ENCODE measurements at regions not wholly inside any gene's neighbourhood (a gene's known extent, or its start where the extent isn't known, plus 50 kb on each side); places are given as distances from the start of the nearest gene placed in this dataset.
"Not testable (repeated sequence)": the region's sequence is repeated elsewhere in the genome, so short reads cannot be mapped to it uniquely, and the experiment has no call there.

GRCh38 chr4:116628598-116628997 lies 456.8 kb downstream of the TRAM1L1 start:
- H3K4me1 ChIP-seq (ENCODE audit: control insufficient read depth, insufficient read depth, low read length): no peaks in the 10 kb centered on the region
- H3K4me3 ChIP-seq (ENCODE audit: low read length): no peak overlapping the region
- peaks cover 18% of the 10 kb centered on the region for H3K4me1 Mint-ChIP-seq
- H3K4me3 Mint-ChIP-seq: no peak overlapping the region
- no peaks in the 10 kb centered on the region for H3K9me3 Mint-ChIP-seq
- no peak for DNase-seq
- no peak overlapping the region for H3K27ac ChIP-seq (ENCODE audit: low read depth, low read length)
- WGBS, 2 experiments (ENCODE audit: insufficient coverage in 1 of 2, insufficient read length in 1 of 2): 89 to 100% methylated on average over 2 of the region's 2 CpGs
- H3K9ac ChIP-seq (ENCODE audit: extremely low read depth, low read length, poor library complexity, severe bottlenecking): no peak overlapping the region
- H3K36me3 ChIP-seq (ENCODE audit: control insufficient read depth, insufficient read depth, low read length): no peaks in the 10 kb centered on the region
- H3K9me3 ChIP-seq (ENCODE audit: control insufficient read depth, low read length): no peaks in the 10 kb centered on the region
- no peaks in the 10 kb centered on the region for H3K27me3 ChIP-seq (ENCODE audit: control insufficient read depth, insufficient read depth, low read length, poor library complexity, severe bottlenecking)
- H3K36me3 Mint-ChIP-seq (ENCODE audit: low read depth): no peaks in the 10 kb centered on the region
- H3K27me3 Mint-ChIP-seq (ENCODE audit: insufficient read depth): peaks cover 2% of the 10 kb centered on the region
- no peak overlapping the region for H3K27ac Mint-ChIP-seq
- TF ChIP-seq CTCF (conservative IDR thresholded peaks at IDR 0.05): no peak

GRCh38 chr4:116627545-116627944 lies 457.8 kb downstream of the TRAM1L1 start:
- H3K36me3 Mint-ChIP-seq (ENCODE audit: low read depth): no peaks in the 10 kb centered on the region
- WGBS, 2 experiments (ENCODE audit: insufficient coverage in 1 of 2, insufficient read length in 1 of 2): 50% methylated on average over 1 of the region's 1 CpG; no CpG with 5 or more reads in 1 of the 2 experiments
- no peak for DNase-seq

GRCh38 chr4:116619508-116619907 lies 465.9 kb downstream of the TRAM1L1 start:
- H3K9me3 ChIP-seq (ENCODE audit: control insufficient read depth, low read length); H3K4me3 ChIP-seq (ENCODE audit: low read length); H3K36me3 ChIP-seq (ENCODE audit: control insufficient read depth, insufficient read depth, low read length); H3K27ac ChIP-seq (ENCODE audit: low read depth, low read length); H3K27ac Mint-ChIP-seq; H3K4me3 Mint-ChIP-seq; H3K36me3 Mint-ChIP-seq (ENCODE audit: low read depth); H3K27me3 ChIP-seq (ENCODE audit: control insufficient read depth, insufficient read depth, low read length, poor library complexity, severe bottlenecking); H3K9ac ChIP-seq (ENCODE audit: extremely low read depth, low read length, poor library complexity, severe bottlenecking); H3K4me1 ChIP-seq (ENCODE audit: control insufficient read depth, insufficient read depth, low read length); H3K9me3 Mint-ChIP-seq; DNase-seq: not testable (repeated sequence)
- WGBS, 2 experiments (ENCODE audit: insufficient coverage in 1 of 2, insufficient read length in 1 of 2): 72 to 88% methylated on average over 4 to 8 of the region's 8 CpGs
- Mint-ChIP-seq H3K4me1 (peaks cover 15% of the 10 kb centered on the region), H3K27me3 (ENCODE audit: insufficient read depth) (peaks cover 13% of the 10 kb centered on the region)

More at GRCh38 chr4:116627545-116627944, 457.8 kb downstream of the TRAM1L1 start:
- Mint-ChIP-seq H3K9me3 (no peaks in the 10 kb centered on the region), H3K4me1 (peaks cover 18% of the 10 kb centered on the region), H3K4me3 (no peak overlapping the region), H3K27me3 (ENCODE audit: insufficient read depth) (peaks cover under 1% of the 10 kb centered on the region), H3K27ac (no peak overlapping the region)
- TF ChIP-seq CTCF (conservative IDR thresholded peaks at IDR 0.05): no peak
- Histone ChIP-seq H3K27ac (ENCODE audit: low read depth, low read length) (no peak overlapping the region), H3K9me3 (ENCODE audit: control insufficient read depth, low read length) (no peaks in the 10 kb centered on the region), H3K27me3 (ENCODE audit: control insufficient read depth, insufficient read depth, low read length, poor library complexity, severe bottlenecking) (no peaks in the 10 kb centered on the region), H3K4me1 (ENCODE audit: control insufficient read depth, insufficient read depth, low read length) (no peaks in the 10 kb centered on the region), H3K9ac (ENCODE audit: extremely low read depth, low read length, poor library complexity, severe bottlenecking) (no peak overlapping the region), H3K4me3 (ENCODE audit: low read length) (no peak overlapping the region), H3K36me3 (ENCODE audit: control insufficient read depth, insufficient read depth, low read length) (no peaks in the 10 kb centered on the region)

- H3K9ac ChIP-seq (ENCODE audit: extremely low read depth, low read length, poor library complexity, severe bottlenecking): no peak overlapping the region
- Mint-ChIP-seq H3K36me3 (ENCODE audit: low read depth) (no peaks in the 10 kb centered on the region), H3K27ac (no peak overlapping the region), H3K4me1 (peaks cover 15% of the 10 kb centered on the region), H3K27me3 (ENCODE audit: insufficient read depth) (peaks cover 17% of the 10 kb centered on the region), H3K4me3 (no peak overlapping the region), H3K9me3 (no peaks in the 10 kb centered on the region)
- H3K27me3 ChIP-seq (ENCODE audit: control insufficient read depth, insufficient read depth, low read length, poor library complexity, severe bottlenecking): no peaks in the 10 kb centered on the region
- no peaks in the 10 kb centered on the region for H3K36me3 ChIP-seq (ENCODE audit: control insufficient read depth, insufficient read depth, low read length)
- DNase-seq: no peak
- no peak for TF ChIP-seq CTCF (conservative IDR thresholded peaks at IDR 0.05)
- no peak overlapping the region for H3K4me3 ChIP-seq (ENCODE audit: low read length)
- WGBS, 2 experiments (ENCODE audit: insufficient coverage in 1 of 2, insufficient read length in 1 of 2): 60 to 85% methylated on average over 1 of the region's 1 CpG
- H3K4me1 ChIP-seq (ENCODE audit: control insufficient read depth, insufficient read depth, low read length): no peaks in the 10 kb centered on the region
- no peaks in the 10 kb centered on the region for H3K9me3 ChIP-seq (ENCODE audit: control insufficient read depth, low read length)
- no peak overlapping the region for H3K27ac ChIP-seq (ENCODE audit: low read depth, low read length)
These were observed 466.7 kb downstream of the TRAM1L1 start for GRCh38 chr4:116618638-116619037.

All from endodermal cell (in vitro differentiated cells).